ENCODE measurements at regions not wholly inside any gene's neighbourhood (a gene's known extent, or its start where the extent isn't known, plus 50 kb on each side); places are given as distances from the start of the nearest gene placed in this dataset.

DNA sequence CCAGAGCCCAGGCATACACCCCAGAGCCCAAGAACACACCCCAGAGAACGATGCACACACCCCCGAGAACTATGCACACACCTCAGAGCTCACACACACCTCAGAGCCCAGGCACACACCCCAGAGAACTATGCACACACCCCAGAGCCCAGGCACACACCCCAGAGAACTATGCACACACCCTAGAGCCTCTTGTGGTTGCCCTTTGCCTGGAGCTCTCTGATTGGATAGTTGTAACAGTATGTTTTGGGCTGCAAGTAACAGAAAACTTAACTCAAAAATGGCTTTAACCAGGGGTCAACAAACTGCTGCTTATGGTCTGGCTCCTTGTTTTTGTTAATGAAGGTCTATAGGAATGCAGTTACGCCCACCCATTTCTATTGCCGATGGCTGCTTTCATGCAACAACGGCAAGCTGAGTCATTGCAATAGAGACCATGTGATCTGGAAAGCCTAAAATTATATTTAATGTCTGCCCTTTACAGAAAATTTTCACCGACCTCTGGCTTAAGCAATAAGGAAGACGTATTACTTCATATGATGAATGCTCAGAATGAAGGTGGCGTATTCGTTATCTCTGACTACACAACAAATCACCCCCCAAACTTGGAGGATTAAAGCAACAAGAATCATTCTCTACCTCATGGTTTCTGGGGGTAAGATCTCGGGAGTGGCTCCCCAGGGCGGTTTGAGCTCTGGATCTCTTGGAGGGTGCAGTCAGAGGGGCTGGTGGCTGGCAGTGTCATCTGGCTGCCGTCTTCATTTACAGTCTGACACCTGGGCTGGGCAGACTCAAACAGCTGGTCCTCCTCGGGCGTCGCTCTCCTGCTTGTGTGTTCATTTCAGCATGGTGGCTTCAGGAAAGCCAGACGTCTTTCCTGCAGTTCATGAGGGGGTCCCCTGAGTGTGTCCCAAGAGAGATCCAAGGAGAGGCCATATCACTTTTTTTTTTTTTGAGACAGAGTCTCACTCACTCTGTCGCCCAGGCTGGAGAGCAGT is 66.3 kb upstream of the NCOR2 start:
- intact Hi-C loops (cut with micrococcal nuclease) = no loop called here
- peaks cover 6% of the 10 kb centered on the region for H3K9me3 Mint-ChIP-seq (ENCODE audit: unreplicated experiment)
- TF ChIP-seq, protein P1, sequence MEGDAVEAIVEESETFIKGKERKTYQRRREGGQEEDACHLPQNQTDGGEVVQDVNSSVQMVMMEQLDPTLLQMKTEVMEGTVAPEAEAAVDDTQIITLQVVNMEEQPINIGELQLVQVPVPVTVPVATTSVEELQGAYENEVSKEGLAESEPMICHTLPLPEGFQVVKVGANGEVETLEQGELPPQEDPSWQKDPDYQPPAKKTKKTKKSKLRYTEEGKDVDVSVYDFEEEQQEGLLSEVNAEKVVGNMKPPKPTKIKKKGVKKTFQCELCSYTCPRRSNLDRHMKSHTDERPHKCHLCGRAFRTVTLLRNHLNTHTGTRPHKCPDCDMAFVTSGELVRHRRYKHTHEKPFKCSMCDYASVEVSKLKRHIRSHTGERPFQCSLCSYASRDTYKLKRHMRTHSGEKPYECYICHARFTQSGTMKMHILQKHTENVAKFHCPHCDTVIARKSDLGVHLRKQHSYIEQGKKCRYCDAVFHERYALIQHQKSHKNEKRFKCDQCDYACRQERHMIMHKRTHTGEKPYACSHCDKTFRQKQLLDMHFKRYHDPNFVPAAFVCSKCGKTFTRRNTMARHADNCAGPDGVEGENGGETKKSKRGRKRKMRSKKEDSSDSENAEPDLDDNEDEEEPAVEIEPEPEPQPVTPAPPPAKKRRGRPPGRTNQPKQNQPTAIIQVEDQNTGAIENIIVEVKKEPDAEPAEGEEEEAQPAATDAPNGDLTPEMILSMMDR (IDR thresholded peaks at IDR 0.05; ENCODE audit: unreplicated experiment) = no peak
- H3K27me3 Mint-ChIP-seq (ENCODE audit: insufficient read depth, unreplicated experiment) = no peaks in the 10 kb centered on the region
- peak; percentile 81 for DNase-seq (ENCODE audit: unreplicated experiment)
- ChIA-PET CTCF (interaction anchor here (0.7 to 1.3 kb wide), 7 partner anchors 13 to 127 kb away, joined by 3 to 4 read pairs (median 3); no protein-coding TSS in a partner anchor), POLR2A (interaction anchor here (0.5 to 5.6 kb wide), 20 partner anchors 13 to 1379 kb away, joined by 3 to 33 read pairs (median 4); no protein-coding TSS in a partner anchor)
- peaks cover 8% of the 10 kb centered on the region for H3K36me3 Mint-ChIP-seq (ENCODE audit: insufficient read depth, unreplicated experiment)
- peak overlapping the region; percentile 98 for H3K27ac Mint-ChIP-seq (ENCODE audit: low read depth, unreplicated experiment)
- BruUV-seq (replicated peaks) = TSS peak; percentile 72
- peaks cover 50% of the 10 kb centered on the region for H3K4me1 Mint-ChIP-seq (ENCODE audit: insufficient read depth, unreplicated experiment)
- H3K4me3 Mint-ChIP-seq (ENCODE audit: unreplicated experiment) = peak overlapping the region; percentile 32

DNA sequence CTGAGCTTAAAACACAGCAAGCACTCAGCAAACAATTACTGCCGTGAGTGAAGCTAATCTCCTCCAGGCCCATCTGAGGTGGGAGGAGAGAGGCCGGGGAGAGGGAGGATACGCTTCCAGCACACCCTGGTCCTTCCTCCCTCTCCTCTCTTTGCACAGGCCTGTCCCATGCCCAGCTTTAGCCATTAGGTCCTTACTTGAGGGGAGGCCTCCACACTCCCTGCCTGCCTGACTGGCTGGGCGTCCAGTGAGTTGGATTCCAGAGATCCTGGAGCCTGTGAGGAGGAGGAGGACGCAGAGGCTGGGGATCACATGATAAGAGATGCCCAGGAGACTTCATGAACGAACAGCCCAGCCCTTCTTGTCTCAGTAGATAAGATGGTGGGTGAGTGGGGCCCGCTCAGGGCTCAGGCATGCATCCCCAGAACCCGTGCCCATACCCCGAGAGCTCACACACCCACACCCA is 65.1 kb upstream of the NCOR2 start:
- Mint-ChIP-seq H3K4me1 (ENCODE audit: insufficient read depth, unreplicated experiment) (peaks cover 39% of the 10 kb centered on the region), H3K27me3 (ENCODE audit: insufficient read depth, unreplicated experiment) (no peaks in the 10 kb centered on the region), H3K4me3 (ENCODE audit: unreplicated experiment) (no peak overlapping the region), H3K9me3 (ENCODE audit: unreplicated experiment) (peaks cover 6% of the 10 kb centered on the region), H3K27ac (ENCODE audit: low read depth, unreplicated experiment) (peak overlapping the region; percentile 98), H3K36me3 (ENCODE audit: insufficient read depth, unreplicated experiment) (peaks cover 3% of the 10 kb centered on the region)
- TF ChIP-seq, protein P1 (IDR thresholded peaks at IDR 0.05; ENCODE audit: unreplicated experiment) = no peak
- CTCF ChIA-PET = interaction anchor here (0.6 to 1.1 kb wide), 2 partner anchors 22 to 124 kb away, joined by 3 to 4 read pairs; no protein-coding TSS in a partner anchor
- BruUV-seq (replicated peaks) = no TSS peak
- POLR2A ChIA-PET = interaction anchor here (0.6 to 5.6 kb wide), 8 partner anchors 10 to 1378 kb away, joined by 3 to 33 read pairs (median 4); no protein-coding TSS in a partner anchor
- no peak for DNase-seq (ENCODE audit: unreplicated experiment)
- intact Hi-C loops (cut with micrococcal nuclease) = no loop called here

DNA sequence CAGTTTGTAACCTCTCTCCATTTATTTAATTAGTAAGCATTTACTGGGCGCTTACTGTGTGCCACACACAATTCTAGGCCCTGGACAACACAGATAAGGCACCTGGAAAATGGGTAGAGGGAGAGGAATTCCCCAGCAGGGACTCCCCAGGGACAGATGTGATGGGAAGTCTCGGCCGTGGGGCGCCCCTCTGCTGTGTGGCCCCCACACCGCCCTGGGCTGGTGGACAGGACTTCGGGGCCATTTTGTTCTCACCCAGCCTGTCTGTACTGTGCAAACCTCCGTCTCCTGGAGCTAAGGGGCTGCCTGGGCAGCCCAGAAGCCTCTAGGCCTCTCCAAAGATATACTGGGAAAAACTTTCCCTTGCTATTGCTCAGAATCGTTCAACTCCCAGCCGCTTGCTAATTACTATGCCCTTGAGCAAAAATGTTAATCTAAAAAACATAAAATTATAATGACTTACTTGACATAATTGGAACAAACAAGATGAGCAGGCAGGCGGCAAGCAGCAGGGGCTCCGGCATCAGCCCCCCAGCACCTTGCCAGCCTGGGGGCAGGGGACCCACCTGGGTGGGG is 64.4 kb upstream of the NCOR2 start:
- Mint-ChIP-seq H3K4me3 (ENCODE audit: unreplicated experiment) (no peak overlapping the region), H3K36me3 (ENCODE audit: insufficient read depth, unreplicated experiment) (no peaks in the 10 kb centered on the region), H3K27me3 (ENCODE audit: insufficient read depth, unreplicated experiment) (no peaks in the 10 kb centered on the region), H3K27ac (ENCODE audit: low read depth, unreplicated experiment) (peak overlapping the region; percentile 98), H3K9me3 (ENCODE audit: unreplicated experiment) (peaks cover 6% of the 10 kb centered on the region), H3K4me1 (ENCODE audit: insufficient read depth, unreplicated experiment) (peaks cover 37% of the 10 kb centered on the region)
- intact Hi-C loops (cut with micrococcal nuclease) = no loop called here
- POLR2A ChIA-PET = interaction anchor here (1.2 to 5.6 kb wide), 2 partner anchors 9 to 54 kb away, joined by 3 to 33 read pairs; no protein-coding TSS in a partner anchor
- BruUV-seq (replicated peaks) = no TSS peak
- TF ChIP-seq, protein P1 (IDR thresholded peaks at IDR 0.05; ENCODE audit: unreplicated experiment) = no peak
- DNase-seq (ENCODE audit: unreplicated experiment) = no peak
- CTCF ChIA-PET = no interaction called here

DNA sequence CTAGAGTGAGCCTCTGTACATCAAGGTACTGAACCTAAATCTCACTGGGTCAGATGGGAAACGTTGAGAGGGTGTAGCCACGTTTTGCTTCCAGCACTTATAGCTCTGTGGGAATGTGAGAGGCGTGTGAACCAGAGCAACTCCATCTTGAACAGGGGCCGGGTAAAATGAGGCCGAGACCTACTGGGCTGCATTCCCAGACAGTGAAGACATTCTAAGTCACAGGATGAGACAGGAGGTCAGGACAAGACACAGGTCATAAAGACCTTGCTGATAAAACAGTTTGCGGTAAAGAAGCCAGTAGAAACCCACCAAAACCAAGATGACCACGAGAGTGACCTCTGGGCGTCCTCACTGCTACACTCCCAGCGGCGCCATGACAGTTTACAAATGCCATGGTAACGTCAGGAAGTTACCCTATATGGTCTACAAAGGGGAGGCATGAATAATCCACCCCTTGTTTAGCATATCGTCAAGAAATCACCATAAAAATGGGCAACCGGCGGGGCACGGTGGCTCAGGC is 63.4 kb upstream of the NCOR2 start:
- TF ChIP-seq, protein P1 (IDR thresholded peaks at IDR 0.05; ENCODE audit: unreplicated experiment) = no peak
- H3K4me1 Mint-ChIP-seq (ENCODE audit: insufficient read depth, unreplicated experiment) = peaks cover 35% of the 10 kb centered on the region
- H3K4me3 Mint-ChIP-seq (ENCODE audit: unreplicated experiment) = no peak overlapping the region
- no TSS peak for BruUV-seq (replicated peaks)
- intact Hi-C loops (cut with micrococcal nuclease) = no loop called here
- no peak overlapping the region for H3K27ac Mint-ChIP-seq (ENCODE audit: low read depth, unreplicated experiment)
- peaks cover 1% of the 10 kb centered on the region for H3K9me3 Mint-ChIP-seq (ENCODE audit: unreplicated experiment)
- ChIA-PET CTCF (no interaction called here), POLR2A (no interaction called here)
- no peaks in the 10 kb centered on the region for H3K27me3 Mint-ChIP-seq (ENCODE audit: insufficient read depth, unreplicated experiment)
- DNase-seq (ENCODE audit: unreplicated experiment) = no peak
- H3K36me3 Mint-ChIP-seq (ENCODE audit: insufficient read depth, unreplicated experiment) = no peaks in the 10 kb centered on the region

Data from MCF 10A (cell line).